GM21786 (cell line): ENCODE measurements at regions not wholly inside any gene's neighbourhood (a gene's known extent, or its start where the extent isn't known, plus 50 kb on each side); places are given as distances from the start of the nearest gene placed in this dataset.

ENCODE experiments used
- ATAC-seq: cut with Tn5 transposase; IDR thresholded peaks from one replicate; pipeline ENCODE4 v1.9.1; 2021; ENCODE audit not compliant: unreplicated experiment

GRCh38 chr1:212189352-212189738 is 95.9 kb upstream of the PPP2R5A start:
- ATAC-seq = no peak

GRCh38 chr1:212190169-212190568 is 95.0 kb upstream of the PPP2R5A start:
- no peak for ATAC-seq

- ATAC-seq = no peak
These were observed 92.8 kb upstream of the PPP2R5A start for GRCh38 chr1:212192261-212192998.

- no peak for ATAC-seq
These were observed 88.9 kb upstream of the PPP2R5A start for GRCh38 chr1:212196355-212196754.

- ATAC-seq = no peak
These were observed 83.7 kb upstream of the PPP2R5A start for GRCh38 chr1:212201461-212201860.

- ATAC-seq = no peak
These were observed 81.6 kb upstream of the PPP2R5A start for GRCh38 chr1:212203630-212204029.

GRCh38 chr1:212205006-212205405 is 80.2 kb upstream of the PPP2R5A start:
- no peak for ATAC-seq

GRCh38 chr1:212205843-212206242 is 79.4 kb upstream of the PPP2R5A start:
- no peak for ATAC-seq

GRCh38 chr1:212207118-212207517 is 78.1 kb upstream of the PPP2R5A start:
- ATAC-seq = no peak

- no peak for ATAC-seq
These were observed 77.2 kb upstream of the PPP2R5A start for GRCh38 chr1:212207822-212208520.

GRCh38 chr1:212208978-212209644 is 76.1 kb upstream of the PPP2R5A start:
- no peak for ATAC-seq

- ATAC-seq = no peak
These were observed 73.8 kb upstream of the PPP2R5A start for GRCh38 chr1:212211371-212211770.

- ATAC-seq = no peak
These were observed 72.9 kb upstream of the PPP2R5A start for GRCh38 chr1:212212343-212212742.

- ATAC-seq = no peak
These were observed 72.3 kb upstream of the PPP2R5A start for GRCh38 chr1:212212906-212213305.

GRCh38 chr1:212213784-212214183 is 71.4 kb upstream of the PPP2R5A start:
- no peak for ATAC-seq

- no peak for ATAC-seq
These were observed 70.9 kb upstream of the PPP2R5A start for GRCh38 chr1:212214325-212214724.

- ATAC-seq = no peak
These were observed 69.3 kb upstream of the PPP2R5A start for GRCh38 chr1:212215910-212216309.

- ATAC-seq = no peak
These were observed 67.6 kb upstream of the PPP2R5A start for GRCh38 chr1:212217633-212218032.

GRCh38 chr1:212218065-212218464 is 67.1 kb upstream of the PPP2R5A start:
- no peak for ATAC-seq

GRCh38 chr1:212218911-212219310 is 66.3 kb upstream of the PPP2R5A start:
- peak; percentile 96 for ATAC-seq

GRCh38 chr1:212219679-212220463 is 65.3 kb upstream of the PPP2R5A start:
- ATAC-seq = no peak
